Activated CD4-positive, alpha-beta memory T cell treated with anti-CD3 and anti-CD28 coated beads for 36 hours (primary cell): ENCODE measurements at regions not wholly inside any gene's neighbourhood (a gene's known extent, or its start where the extent isn't known, plus 50 kb on each side); places are given as distances from the start of the nearest gene placed in this dataset.
"Not testable (repeated sequence)": the region's sequence is repeated elsewhere in the genome, so short reads cannot be mapped to it uniquely, and the experiment has no call there.

Experiments used
- CTCF ChIA-PET: fragments of 350-600 bp; sonication (Branson Sonifier 250); formaldehyde crosslinking; loops from one replicate; lab custom pipeline; 2021; ENCODE audit warnings: antibody characterized with exemption, inconsistent platforms; lab: Charles Lee
- POLR2A ChIA-PET: fragments of 350-600 bp; sonication (Branson Sonifier 250); formaldehyde crosslinking; loops from one replicate; lab custom pipeline; 2021; ENCODE audit warnings: antibody characterized with exemption; lab: Charles Lee
- DNase-seq: peaks from one replicate; pipeline ENCODE4 v3.0.0-alpha.2; 2020
- H3K27ac Mint-ChIP-seq: one replicate; pipeline ENCODE4 v1.8.0; 2021; ENCODE audit warnings: mixed read lengths
- H3K27me3 Mint-ChIP-seq: one replicate; pipeline ENCODE4 v1.8.0; 2021; ENCODE audit warnings: mixed read lengths
- H3K36me3 Mint-ChIP-seq: one replicate; pipeline ENCODE4 v1.8.0; 2021; ENCODE audit warnings: mixed read lengths
- H3K4me1 Mint-ChIP-seq: one replicate; pipeline ENCODE4 v1.8.0; 2021; ENCODE audit warnings: low read depth, mixed read lengths
- H3K4me3 Mint-ChIP-seq: one replicate; pipeline ENCODE4 v1.8.0; 2021; ENCODE audit warnings: mild to moderate bottlenecking, mixed read lengths
- H3K9me3 Mint-ChIP-seq: one replicate; pipeline ENCODE4 v1.8.0; 2021; ENCODE audit warnings: mixed read lengths
- intact Hi-C: fragments of 100-400 bp; cut with micrococcal nuclease; formaldehyde crosslinking; loops from one replicate; pipeline ENCODE4 v1.15.1; 2023

DNA sequence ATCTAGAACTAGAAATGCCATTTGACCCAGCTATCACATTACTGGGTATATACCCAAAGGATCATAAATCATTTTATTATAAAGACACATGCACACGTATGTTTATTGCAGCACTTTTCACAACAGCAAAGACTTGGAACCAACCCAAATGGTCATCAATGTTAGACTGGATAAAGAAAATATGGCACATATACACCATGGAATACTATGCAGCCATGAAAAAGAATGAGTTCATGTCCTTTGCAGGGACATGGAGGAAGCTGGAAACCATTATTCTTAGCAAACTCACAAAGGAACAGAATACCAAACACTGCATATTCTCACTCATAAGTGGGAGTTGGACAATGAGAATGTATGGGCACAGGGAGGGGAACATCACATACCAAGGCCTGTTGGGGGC is 233.7 kb downstream of the RCHY1 start:
- H3K27ac Mint-ChIP-seq, H3K4me3 Mint-ChIP-seq, POLR2A ChIA-PET, H3K4me1 Mint-ChIP-seq, intact Hi-C loops, CTCF ChIA-PET, H3K36me3 Mint-ChIP-seq, DNase-seq, H3K27me3 Mint-ChIP-seq: not testable (repeated sequence)
- peaks cover 11% of the 10 kb centered on the region for H3K9me3 Mint-ChIP-seq

DNA sequence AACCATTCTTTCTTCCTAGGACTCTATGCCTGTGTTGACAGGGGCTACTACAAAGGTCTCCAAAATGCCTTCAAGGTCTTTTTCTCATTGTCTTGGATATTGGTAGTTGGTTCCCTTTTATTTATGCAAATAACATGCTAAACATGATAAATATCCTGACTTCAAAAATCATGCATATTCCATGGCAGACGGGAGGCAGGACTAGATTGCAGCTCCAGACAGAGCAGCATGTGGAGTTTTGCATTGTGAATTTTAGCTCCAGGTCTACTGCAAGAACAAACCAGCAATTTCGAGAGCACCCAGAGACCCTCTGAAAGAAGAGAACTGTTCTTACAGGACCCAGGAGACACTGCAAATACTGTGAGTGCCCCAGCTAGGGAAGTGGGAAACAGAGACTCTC is 254.9 kb downstream of the RCHY1 start:
- Mint-ChIP-seq H3K9me3 (no peaks in the 10 kb centered on the region), H3K4me3 (no peak overlapping the region), H3K36me3 (no peaks in the 10 kb centered on the region), H3K27me3 (no peaks in the 10 kb centered on the region), H3K4me1 (no peaks in the 10 kb centered on the region), H3K27ac (no peak overlapping the region)
- intact Hi-C loops: no loop called here
- ChIA-PET CTCF (no interaction called here), POLR2A (no interaction called here)
- DNase-seq: no peak

DNA sequence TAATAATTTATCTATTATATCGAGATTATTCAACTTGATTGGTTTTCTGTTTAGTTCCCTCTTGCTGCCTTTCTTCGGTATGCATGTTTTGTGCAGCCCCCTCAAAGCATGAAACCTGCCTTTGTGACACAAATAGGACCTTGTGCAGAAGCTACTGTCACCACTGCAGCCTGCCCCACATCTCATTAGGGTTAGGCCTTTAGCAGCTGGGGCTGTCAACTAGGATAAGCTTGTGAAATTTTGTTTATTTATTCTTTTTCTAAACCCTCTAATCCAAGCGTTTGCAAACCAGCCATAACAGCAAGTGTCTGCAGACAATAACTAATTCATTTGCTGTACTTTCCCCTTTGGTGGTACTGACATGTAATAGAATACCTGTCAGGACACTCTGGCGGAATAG is 258.9 kb downstream of the RCHY1 start:
- H3K9me3 Mint-ChIP-seq: peaks cover 7% of the 10 kb centered on the region
- ChIA-PET CTCF (no interaction called here), POLR2A (no interaction called here)
- no peaks in the 10 kb centered on the region for H3K36me3 Mint-ChIP-seq
- H3K4me1 Mint-ChIP-seq: no peaks in the 10 kb centered on the region
- H3K27ac Mint-ChIP-seq: no peak overlapping the region
- DNase-seq: no peak
- intact Hi-C loops: no loop called here
- no peaks in the 10 kb centered on the region for H3K27me3 Mint-ChIP-seq
- H3K4me3 Mint-ChIP-seq: no peak overlapping the region

DNA sequence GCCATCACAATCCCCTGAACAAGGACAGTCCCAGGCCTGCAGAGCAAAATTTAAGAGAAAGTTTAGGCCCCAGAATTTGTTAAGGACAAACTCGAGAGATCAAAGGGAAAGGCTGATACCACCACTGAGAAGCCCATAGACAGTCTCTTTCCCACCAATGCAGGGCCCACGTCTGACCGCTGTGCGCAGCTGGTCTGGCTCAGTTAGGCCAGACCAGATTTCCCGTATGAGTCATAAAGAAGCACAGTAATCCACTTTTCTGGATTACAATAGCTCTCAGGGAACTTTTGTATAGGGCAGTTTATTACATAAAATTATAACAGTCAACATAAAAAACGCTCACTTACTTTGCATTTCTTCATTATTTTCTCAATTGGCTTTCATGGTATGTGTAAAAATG is 259.5 kb downstream of the RCHY1 start:
- H3K4me3 Mint-ChIP-seq: no peak overlapping the region
- CTCF ChIA-PET: no interaction called here
- H3K27me3 Mint-ChIP-seq: no peaks in the 10 kb centered on the region
- DNase-seq: no peak
- no peak overlapping the region for H3K27ac Mint-ChIP-seq
- H3K9me3 Mint-ChIP-seq: peaks cover 7% of the 10 kb centered on the region
- POLR2A ChIA-PET: no interaction called here
- H3K36me3 Mint-ChIP-seq: no peaks in the 10 kb centered on the region
- intact Hi-C loops: no loop called here
- no peaks in the 10 kb centered on the region for H3K4me1 Mint-ChIP-seq

DNA sequence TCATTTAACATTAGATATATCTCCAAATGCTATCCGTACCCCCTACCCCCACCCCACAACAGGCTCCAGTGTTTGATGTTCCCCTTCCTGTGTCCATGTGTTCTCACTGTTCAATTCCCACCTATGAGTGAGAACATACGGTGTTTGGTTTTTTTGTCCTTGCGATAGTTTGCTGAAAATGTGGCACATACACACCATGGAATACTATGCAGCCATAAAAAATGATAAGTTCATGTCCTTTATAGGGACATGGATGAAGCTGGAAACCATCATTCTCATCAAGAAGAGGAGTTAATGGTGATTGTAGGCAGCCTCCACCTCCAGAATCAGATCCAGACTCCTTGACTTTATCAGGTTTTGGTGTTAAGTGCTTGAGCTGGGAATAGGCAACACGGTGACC is 261.1 kb downstream of the RCHY1 start:
- POLR2A ChIA-PET, CTCF ChIA-PET, intact Hi-C loops, H3K9me3 Mint-ChIP-seq, H3K4me1 Mint-ChIP-seq, DNase-seq, H3K27me3 Mint-ChIP-seq, H3K27ac Mint-ChIP-seq, H3K4me3 Mint-ChIP-seq, H3K36me3 Mint-ChIP-seq: not testable (repeated sequence)

DNA sequence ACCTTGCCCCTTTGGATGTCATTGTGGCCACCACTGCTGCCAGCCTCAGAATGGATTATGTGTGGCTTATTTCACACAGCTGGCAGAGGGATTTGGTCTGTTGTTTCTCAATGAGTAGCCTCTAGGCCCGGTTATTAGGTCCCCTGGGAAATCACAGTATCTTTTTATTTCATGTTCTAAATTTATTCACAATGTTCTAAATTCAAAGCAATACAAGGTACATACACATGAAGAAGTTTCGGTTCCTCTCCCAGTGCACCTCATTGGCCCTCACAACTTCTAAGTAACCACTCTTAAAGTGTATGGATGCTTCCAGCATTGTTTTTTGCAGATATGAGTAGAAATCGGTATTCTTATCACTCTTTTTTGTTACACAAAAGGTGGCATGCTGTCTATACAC is 262.7 kb downstream of the RCHY1 start:
- ChIA-PET POLR2A (no interaction called here), CTCF (no interaction called here)
- no peak for DNase-seq
- Mint-ChIP-seq H3K9me3 (peaks cover 7% of the 10 kb centered on the region), H3K4me1 (no peaks in the 10 kb centered on the region), H3K36me3 (no peaks in the 10 kb centered on the region), H3K27ac (no peak overlapping the region), H3K27me3 (no peaks in the 10 kb centered on the region), H3K4me3 (no peak overlapping the region)
- intact Hi-C loops: no loop called here

DNA sequence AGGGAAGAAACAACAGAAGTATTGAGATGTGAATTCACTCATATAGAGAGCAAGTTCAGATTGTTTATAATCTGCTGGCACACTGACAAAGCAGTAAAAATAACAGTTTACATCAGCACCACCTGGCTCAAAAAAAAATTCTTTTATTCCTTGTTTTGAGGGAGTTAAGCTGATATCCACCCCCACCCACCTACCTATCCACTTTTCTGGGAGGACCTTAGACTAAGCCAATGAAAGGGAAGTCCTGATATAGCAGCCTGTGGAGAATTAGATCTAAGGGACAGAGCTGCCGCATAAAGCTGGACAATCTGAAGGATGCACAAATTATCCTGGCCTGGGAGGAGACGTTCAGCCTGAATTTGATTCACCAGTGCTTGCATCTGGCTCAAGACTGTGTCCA is 264.5 kb downstream of the RCHY1 start:
- H3K9me3 Mint-ChIP-seq: peaks cover 7% of the 10 kb centered on the region

DNA sequence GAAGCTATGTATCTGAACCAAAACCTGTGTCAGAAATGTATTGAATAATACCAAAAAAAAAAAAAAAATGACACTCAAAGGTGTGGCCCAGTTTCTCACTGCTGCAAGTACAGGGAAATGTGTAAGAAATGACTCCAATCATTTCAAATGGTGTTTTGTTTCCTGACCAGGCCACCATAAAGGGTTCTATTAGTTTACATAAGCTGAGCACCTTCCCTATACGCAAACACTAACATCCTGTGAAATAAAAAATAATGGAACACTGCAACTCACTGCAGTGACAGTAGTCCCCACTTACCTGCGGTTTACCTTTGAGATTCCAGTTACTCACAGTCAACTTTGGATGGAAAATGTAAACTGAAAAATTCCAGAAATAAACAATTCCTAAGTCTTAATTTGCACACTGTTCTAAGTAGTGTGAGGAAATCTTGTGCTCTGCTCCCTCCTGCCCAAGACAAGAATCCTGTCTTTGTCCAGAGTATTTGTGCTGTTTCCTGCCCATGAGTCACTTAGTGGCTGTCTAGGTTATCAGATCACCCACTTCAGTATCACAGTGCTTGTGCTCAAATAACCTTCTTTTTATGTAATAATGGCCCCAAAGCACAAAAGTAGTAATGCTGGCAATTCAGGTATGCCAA is 265.3 kb downstream of the RCHY1 start:
- Mint-ChIP-seq H3K9me3 (peaks cover 7% of the 10 kb centered on the region), H3K27me3 (no peaks in the 10 kb centered on the region), H3K4me1 (no peaks in the 10 kb centered on the region), H3K27ac (no peak overlapping the region), H3K36me3 (no peaks in the 10 kb centered on the region), H3K4me3 (no peak overlapping the region)
- DNase-seq: no peak
- ChIA-PET CTCF (no interaction called here), POLR2A (no interaction called here)
- intact Hi-C loops: no loop called here

More for the DNA sequence above, 264.5 kb downstream of the RCHY1 start:
- ChIA-PET POLR2A (no interaction called here), CTCF (no interaction called here)
- no peak overlapping the region for H3K4me3 Mint-ChIP-seq
- no peak for DNase-seq
- H3K27ac Mint-ChIP-seq: no peak overlapping the region
- no peaks in the 10 kb centered on the region for H3K36me3 Mint-ChIP-seq
- H3K4me1 Mint-ChIP-seq: no peaks in the 10 kb centered on the region
- intact Hi-C loops: no loop called here
- no peaks in the 10 kb centered on the region for H3K27me3 Mint-ChIP-seq

DNA sequence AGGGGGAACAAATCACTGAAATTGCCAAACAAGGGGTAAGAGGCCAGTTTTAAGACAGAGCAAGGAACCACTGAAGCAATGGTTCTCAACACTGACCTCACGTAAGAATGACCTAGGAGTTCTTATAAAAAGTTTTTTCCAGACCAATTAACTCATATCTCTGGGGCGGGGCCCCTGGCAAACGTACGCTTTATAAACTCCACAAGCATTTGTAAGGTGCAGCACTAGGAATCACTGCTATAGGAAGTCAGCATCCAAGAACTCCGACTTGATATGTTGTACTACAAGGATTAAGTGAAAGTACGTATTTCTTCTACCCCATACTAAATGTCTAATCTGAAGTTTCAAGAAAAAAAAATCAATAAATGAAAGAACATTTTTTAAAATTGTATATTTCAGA is 269.9 kb downstream of the RCHY1 start:
- intact Hi-C loops: no loop called here
- Mint-ChIP-seq H3K27ac (no peak overlapping the region), H3K4me1 (no peaks in the 10 kb centered on the region), H3K4me3 (no peak overlapping the region), H3K36me3 (no peaks in the 10 kb centered on the region), H3K27me3 (no peaks in the 10 kb centered on the region), H3K9me3 (no peaks in the 10 kb centered on the region)
- DNase-seq: no peak
- ChIA-PET CTCF (no interaction called here), POLR2A (no interaction called here)

DNA sequence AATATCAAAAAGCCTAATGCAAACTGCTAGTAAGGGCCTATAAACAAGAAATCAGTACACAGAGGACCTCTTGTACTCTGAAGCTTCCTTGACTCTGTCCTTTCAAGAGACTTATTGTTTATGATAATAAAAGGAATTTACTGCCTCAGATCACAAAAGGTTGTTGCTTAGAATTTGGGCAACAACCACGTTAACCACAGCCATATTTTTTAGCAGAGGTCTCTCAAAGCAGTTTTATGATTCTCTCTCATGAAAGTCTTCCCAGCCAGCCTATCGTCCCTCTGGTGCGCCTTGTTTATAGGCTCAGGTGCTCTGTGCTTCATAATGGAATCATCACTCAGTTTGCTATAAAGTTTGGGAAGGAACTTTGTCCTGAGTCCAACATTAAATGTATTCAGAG is 270.6 kb downstream of the RCHY1 start:
- ChIA-PET CTCF (no interaction called here), POLR2A (no interaction called here)
- no peak overlapping the region for H3K27ac Mint-ChIP-seq
- H3K27me3 Mint-ChIP-seq: no peaks in the 10 kb centered on the region
- no peaks in the 10 kb centered on the region for H3K9me3 Mint-ChIP-seq
- intact Hi-C loops: no loop called here
- no peaks in the 10 kb centered on the region for H3K36me3 Mint-ChIP-seq
- no peak for DNase-seq
- no peak overlapping the region for H3K4me3 Mint-ChIP-seq
- H3K4me1 Mint-ChIP-seq: no peaks in the 10 kb centered on the region

DNA sequence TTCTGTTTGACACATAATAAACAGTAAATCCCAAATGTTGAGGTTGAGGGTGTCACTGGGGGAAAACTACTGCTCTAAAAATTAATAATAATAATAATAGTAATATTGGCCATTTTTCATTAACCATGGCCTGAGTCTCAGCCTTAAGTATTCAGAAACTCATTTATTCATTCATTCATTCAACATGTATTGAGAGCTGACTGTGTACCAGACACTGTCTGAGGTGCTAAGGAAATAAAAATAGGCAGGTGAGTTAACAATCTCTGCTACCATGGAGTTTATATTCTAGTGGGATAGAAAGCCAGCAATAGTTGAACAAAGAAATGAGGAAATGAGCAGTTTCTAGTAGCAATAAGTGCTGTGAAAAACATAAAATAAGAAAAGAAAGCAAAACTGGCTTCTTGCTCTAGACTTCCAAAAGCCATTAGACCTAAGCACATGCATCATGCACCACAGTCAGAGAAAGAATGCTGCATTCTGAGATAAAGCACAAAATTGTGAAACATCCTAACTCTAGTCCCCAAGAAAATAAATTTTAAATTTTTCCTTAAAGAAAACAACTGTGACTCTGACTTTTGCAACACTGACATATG is 278.7 kb downstream of the RCHY1 start:
- no peaks in the 10 kb centered on the region for H3K9me3 Mint-ChIP-seq
- intact Hi-C loops: no loop called here
- no peak overlapping the region for H3K4me3 Mint-ChIP-seq
- ChIA-PET POLR2A (no interaction called here), CTCF (no interaction called here)
- no peak for DNase-seq
- H3K27ac Mint-ChIP-seq: no peak overlapping the region
- no peaks in the 10 kb centered on the region for H3K36me3 Mint-ChIP-seq
- no peaks in the 10 kb centered on the region for H3K27me3 Mint-ChIP-seq
- H3K4me1 Mint-ChIP-seq: no peaks in the 10 kb centered on the region

DNA sequence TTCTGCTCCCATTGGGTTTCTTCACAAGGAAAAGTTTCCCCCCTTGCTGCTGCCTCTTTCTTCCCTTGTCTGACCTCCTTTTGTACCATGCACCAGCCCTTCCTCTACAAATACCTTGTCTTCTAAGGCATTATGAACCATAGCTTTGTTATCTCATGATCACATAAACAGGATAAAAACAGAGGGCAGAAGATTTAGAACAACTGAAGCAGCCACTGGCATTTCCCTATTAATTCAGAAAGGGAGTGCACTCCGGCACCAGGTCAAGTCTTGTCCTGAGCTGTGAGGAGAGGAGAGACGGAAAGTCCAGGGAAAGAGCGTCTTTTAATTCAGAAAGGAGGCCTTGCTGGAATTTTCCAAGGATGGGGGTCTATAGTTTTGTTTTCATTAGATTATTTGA is 281.7 kb downstream of the RCHY1 start:
- ChIA-PET POLR2A (no interaction called here), CTCF (no interaction called here)
- no peaks in the 10 kb centered on the region for H3K36me3 Mint-ChIP-seq
- DNase-seq: no peak
- H3K4me3 Mint-ChIP-seq: no peak overlapping the region
- no peaks in the 10 kb centered on the region for H3K4me1 Mint-ChIP-seq
- no peaks in the 10 kb centered on the region for H3K9me3 Mint-ChIP-seq
- no peak overlapping the region for H3K27ac Mint-ChIP-seq
- H3K27me3 Mint-ChIP-seq: no peaks in the 10 kb centered on the region
- intact Hi-C loops: no loop called here

DNA sequence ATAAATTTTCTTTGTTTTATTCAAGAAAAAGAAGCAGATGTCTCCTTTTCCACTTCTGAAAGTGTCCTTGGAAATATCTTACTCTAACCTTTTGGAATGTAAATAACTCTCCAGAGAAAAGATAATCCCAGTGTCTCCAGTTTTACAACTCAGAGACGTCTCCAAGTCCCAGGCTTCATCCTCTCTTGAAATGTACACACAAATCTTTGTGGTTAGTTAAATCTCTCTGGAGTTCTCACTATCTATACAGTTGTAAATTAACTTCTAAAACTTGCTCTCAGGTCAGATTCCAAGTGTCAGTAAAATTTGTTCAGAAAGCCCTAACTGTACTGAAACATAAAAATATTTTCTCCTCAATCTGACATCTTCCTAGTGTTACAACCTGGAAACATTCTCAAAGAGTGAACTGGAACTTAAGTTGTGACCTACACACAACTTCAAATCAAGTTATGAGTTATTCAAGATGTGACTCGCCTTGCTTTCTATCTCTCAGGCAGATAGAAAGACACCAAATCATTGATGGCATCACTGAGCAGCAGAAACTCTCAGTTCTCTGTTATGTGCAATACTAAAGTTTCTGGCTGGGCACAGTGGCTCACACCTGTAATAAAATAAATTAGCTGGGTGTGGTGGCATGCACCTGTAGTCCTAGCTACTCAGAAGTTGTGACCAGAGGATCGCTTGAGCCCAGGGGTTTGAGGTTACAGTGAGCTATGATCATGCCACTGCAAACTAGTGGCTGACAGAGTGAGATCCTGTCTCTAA is 284.2 kb downstream of the RCHY1 start:
- DNase-seq: no peak
- Mint-ChIP-seq H3K27ac (no peak overlapping the region), H3K36me3 (no peaks in the 10 kb centered on the region), H3K4me3 (no peak overlapping the region), H3K27me3 (no peaks in the 10 kb centered on the region), H3K9me3 (no peaks in the 10 kb centered on the region), H3K4me1 (no peaks in the 10 kb centered on the region)
- ChIA-PET POLR2A (no interaction called here), CTCF (no interaction called here)
- intact Hi-C loops: no loop called here
